ENCODE measurements at regions not wholly inside any gene's neighbourhood (a gene's known extent, or its start where the extent isn't known, plus 50 kb on each side); places are given as distances from the start of the nearest gene placed in this dataset.

- H3K9me3 ChIP-seq (ENCODE audit: low read depth) = no peaks in the 10 kb centered on the region
- H3K9me3 Mint-ChIP-seq = peaks cover 3% of the 10 kb centered on the region
- H3K4me1 Mint-ChIP-seq = no peaks in the 10 kb centered on the region
- H4K20me1 ChIP-seq (ENCODE audit: low read depth) = no peaks in the 10 kb centered on the region
- no peak overlapping the region for H3K4me2 ChIP-seq
- TF ChIP-seq CTCF (IDR thresholded peaks at IDR 0.05) (no peak), EZH2phosphoT487 (IDR thresholded peaks at IDR 0.05) (no peak), EZH2 (IDR thresholded peaks at IDR 0.05) (no peak)
- no peak overlapping the region for H3K27ac ChIP-seq
- no peaks in the 10 kb centered on the region for H3F3A ChIP-seq (ENCODE audit: low read depth)
- no peak overlapping the region for H3K9ac ChIP-seq
- no peak for DNase-seq (ENCODE audit: low spot score)
- H3K79me2 ChIP-seq (ENCODE audit: low read depth) = no peaks in the 10 kb centered on the region
- H3K27me3 Mint-ChIP-seq (ENCODE audit: insufficient read depth, low read depth) = no peaks in the 10 kb centered on the region
- no peak overlapping the region for H2AFZ ChIP-seq (replicated peaks)
- H3K4me3 ChIP-seq = no peak overlapping the region
- H3K27ac Mint-ChIP-seq = no peak overlapping the region
- H3K36me3 ChIP-seq = no peaks in the 10 kb centered on the region
- no peaks in the 10 kb centered on the region for H3K36me3 Mint-ChIP-seq
- no peaks in the 10 kb centered on the region for H3K27me3 ChIP-seq
- H3K4me1 ChIP-seq = peaks cover 11% of the 10 kb centered on the region
- H3K4me3 Mint-ChIP-seq = no peak overlapping the region
These were observed 202.3 kb upstream of the TCF4 start for GRCh38 chr18:55790296-55790695.

- no peak overlapping the region for H3K4me2 ChIP-seq
- no peaks in the 10 kb centered on the region for H3K36me3 ChIP-seq
- no peaks in the 10 kb centered on the region for H3K27me3 ChIP-seq
- Mint-ChIP-seq H3K27ac (no peak overlapping the region), H3K4me3 (no peak overlapping the region), H3K36me3 (no peaks in the 10 kb centered on the region), H3K4me1 (peaks cover 5% of the 10 kb centered on the region), H3K9me3 (peaks cover 3% of the 10 kb centered on the region), H3K27me3 (ENCODE audit: insufficient read depth, low read depth) (no peaks in the 10 kb centered on the region)
- H4K20me1 ChIP-seq (ENCODE audit: low read depth) = no peaks in the 10 kb centered on the region
- no peak for TF ChIP-seq EZH2phosphoT487 (IDR thresholded peaks at IDR 0.05)
- no peak for TF ChIP-seq CTCF (IDR thresholded peaks at IDR 0.05)
- TF ChIP-seq EZH2 (IDR thresholded peaks at IDR 0.05) = no peak
- H3K79me2 ChIP-seq (ENCODE audit: low read depth) = no peaks in the 10 kb centered on the region
- no peaks in the 10 kb centered on the region for H3F3A ChIP-seq (ENCODE audit: low read depth)
- H3K9ac ChIP-seq = no peak overlapping the region
- H3K4me1 ChIP-seq = no peaks in the 10 kb centered on the region
- no peak overlapping the region for H2AFZ ChIP-seq (replicated peaks)
- H3K27ac ChIP-seq = no peak overlapping the region
- H3K9me3 ChIP-seq (ENCODE audit: low read depth) = no peaks in the 10 kb centered on the region
- H3K4me3 ChIP-seq = no peak overlapping the region
- no peak for DNase-seq (ENCODE audit: low spot score)
These were observed 199.6 kb upstream of the TCF4 start for GRCh38 chr18:55787536-55788073.

- TF ChIP-seq CTCF (IDR thresholded peaks at IDR 0.05) = no peak
- no peak for TF ChIP-seq EZH2phosphoT487 (IDR thresholded peaks at IDR 0.05)
- TF ChIP-seq EZH2 (IDR thresholded peaks at IDR 0.05) = no peak
- Histone ChIP-seq H3F3A (ENCODE audit: low read depth) (peaks cover 6% of the 10 kb centered on the region), H3K4me3 (no peak overlapping the region), H3K79me2 (ENCODE audit: low read depth) (no peaks in the 10 kb centered on the region), H2AFZ (replicated peaks) (no peak overlapping the region), H3K9ac (no peak overlapping the region), H3K27ac (no peak overlapping the region), H3K4me2 (no peak overlapping the region), H3K27me3 (no peaks in the 10 kb centered on the region), H3K4me1 (peaks cover 7% of the 10 kb centered on the region), H3K9me3 (ENCODE audit: low read depth) (no peaks in the 10 kb centered on the region), H3K36me3 (no peaks in the 10 kb centered on the region), H4K20me1 (ENCODE audit: low read depth) (no peaks in the 10 kb centered on the region)
- no peaks in the 10 kb centered on the region for H3K27me3 Mint-ChIP-seq (ENCODE audit: insufficient read depth, low read depth)
- peaks cover 7% of the 10 kb centered on the region for H3K4me1 Mint-ChIP-seq
- peaks cover 3% of the 10 kb centered on the region for H3K9me3 Mint-ChIP-seq
- DNase-seq (ENCODE audit: low spot score) = no peak
- no peak overlapping the region for H3K4me3 Mint-ChIP-seq
- no peak overlapping the region for H3K27ac Mint-ChIP-seq
- no peaks in the 10 kb centered on the region for H3K36me3 Mint-ChIP-seq
These were observed 198.8 kb upstream of the TCF4 start for GRCh38 chr18:55786651-55787272.
